ENCODE measurements at regions not wholly inside any gene's neighbourhood (a gene's known extent, or its start where the extent isn't known, plus 50 kb on each side); places are given as distances from the start of the nearest gene placed in this dataset.

- no peaks in the 10 kb centered on the region for H3K9me2 ChIP-seq (replicated peaks; ENCODE audit: control insufficient read depth, low read length)
- 0 out of 2 replicates have a peak, but pooled peaks cover 3% of the 10 kb centered on the region for H3K27me3 ChIP-seq (ENCODE audit: control insufficient read depth, low read length)
- H3K4me3 ChIP-seq (ENCODE audit: low read length): no peak overlapping the region
- H4K20me1 ChIP-seq (ENCODE audit: control insufficient read depth, insufficient read depth, low read depth, low read length): no peaks in the 10 kb centered on the region
- no peaks in the 10 kb centered on the region for H3K4me1 ChIP-seq (ENCODE audit: control insufficient read depth, low read length)
- H3K36me3 ChIP-seq (ENCODE audit: control insufficient read depth, low read length): no peaks in the 10 kb centered on the region
- no peaks in the 10 kb centered on the region for H3K9me3 ChIP-seq (ENCODE audit: control insufficient read depth, insufficient read depth, low read length)
- H3K27ac ChIP-seq (ENCODE audit: low read depth, low read length): no peak overlapping the region
- no peaks in the 10 kb centered on the region for H3K79me2 ChIP-seq (ENCODE audit: control insufficient read depth, low read length)
- H3K4me2 ChIP-seq (ENCODE audit: low read length): no peak overlapping the region
- H3F3A ChIP-seq (ENCODE audit: control insufficient read depth, insufficient read depth): no peaks in the 10 kb centered on the region
- no peak for TF ChIP-seq EZH2phosphoT487 (IDR thresholded peaks at IDR 0.05; ENCODE audit: borderline replicate concordance, low read length)
- TF ChIP-seq CTCF (IDR thresholded peaks at IDR 0.05; ENCODE audit: low read depth, low read length, poor library complexity, severe bottlenecking): no peak
Measured at GRCh38 chr4:55742655-55743202, 76.9 kb upstream of the EXOC1L start.

GRCh38 chr4:55744369-55744768, 75.2 kb upstream of the EXOC1L start:
- no peaks in the 10 kb centered on the region for H4K20me1 ChIP-seq (ENCODE audit: control insufficient read depth, insufficient read depth, low read depth, low read length)
- no peaks in the 10 kb centered on the region for H3K36me3 ChIP-seq (ENCODE audit: control insufficient read depth, low read length)
- H3K27ac ChIP-seq (ENCODE audit: low read depth, low read length): no peak overlapping the region
- no peaks in the 10 kb centered on the region for H3K9me3 ChIP-seq (ENCODE audit: control insufficient read depth, insufficient read depth, low read length)
- H3K4me2 ChIP-seq (ENCODE audit: low read length): no peak overlapping the region
- no peaks in the 10 kb centered on the region for H3F3A ChIP-seq (ENCODE audit: control insufficient read depth, insufficient read depth)
- no peaks in the 10 kb centered on the region for H3K4me1 ChIP-seq (ENCODE audit: control insufficient read depth, low read length)
- no peaks in the 10 kb centered on the region for H3K9me2 ChIP-seq (replicated peaks; ENCODE audit: control insufficient read depth, low read length)
- 0 out of 2 replicates have a peak, but pooled peaks cover 3% of the 10 kb centered on the region for H3K27me3 ChIP-seq (ENCODE audit: control insufficient read depth, low read length)
- no peaks in the 10 kb centered on the region for H3K79me2 ChIP-seq (ENCODE audit: control insufficient read depth, low read length)
- no peak for TF ChIP-seq CTCF (IDR thresholded peaks at IDR 0.05; ENCODE audit: low read depth, low read length, poor library complexity, severe bottlenecking)
- no peak for TF ChIP-seq EZH2phosphoT487 (IDR thresholded peaks at IDR 0.05; ENCODE audit: borderline replicate concordance, low read length)
- no peak overlapping the region for H3K4me3 ChIP-seq (ENCODE audit: low read length)

GRCh38 chr4:55745014-55745413, 74.6 kb upstream of the EXOC1L start:
- Histone ChIP-seq H3F3A (ENCODE audit: control insufficient read depth, insufficient read depth) (no peaks in the 10 kb centered on the region), H3K27ac (ENCODE audit: low read depth, low read length) (no peak overlapping the region), H4K20me1 (ENCODE audit: control insufficient read depth, insufficient read depth, low read depth, low read length) (no peaks in the 10 kb centered on the region), H3K9me3 (ENCODE audit: control insufficient read depth, insufficient read depth, low read length) (no peaks in the 10 kb centered on the region), H3K9me2 (replicated peaks; ENCODE audit: control insufficient read depth, low read length) (no peaks in the 10 kb centered on the region), H3K79me2 (ENCODE audit: control insufficient read depth, low read length) (no peaks in the 10 kb centered on the region), H3K4me3 (ENCODE audit: low read length) (no peak overlapping the region), H3K4me1 (ENCODE audit: control insufficient read depth, low read length) (no peaks in the 10 kb centered on the region), H3K36me3 (ENCODE audit: control insufficient read depth, low read length) (no peaks in the 10 kb centered on the region), H3K27me3 (ENCODE audit: control insufficient read depth, low read length) (0 out of 2 replicates have a peak, but pooled peaks cover 3% of the 10 kb centered on the region), H3K4me2 (ENCODE audit: low read length) (no peak overlapping the region)
- no peak for TF ChIP-seq CTCF (IDR thresholded peaks at IDR 0.05; ENCODE audit: low read depth, low read length, poor library complexity, severe bottlenecking)
- no peak for TF ChIP-seq EZH2phosphoT487 (IDR thresholded peaks at IDR 0.05; ENCODE audit: borderline replicate concordance, low read length)
